WTC11 (cell line): ENCODE measurements at regions not wholly inside any gene's neighbourhood (a gene's known extent, or its start where the extent isn't known, plus 50 kb on each side); places are given as distances from the start of the nearest gene placed in this dataset.
A peak's percentile ranks its signal among the peaks of the same experiment; 100 is the strongest.

ENCODE experiments used
- ATAC-seq: fragments of 200-7000 bp; cut with Tn5 transposase; 2 replicates; pipeline ENCODE4 v1.10.0; 2021; ENCODE audit warnings: mild to moderate bottlenecking, moderate library complexity
- CTCF ChIA-PET: fragments of 300-600 bp; sonication (Branson Sonifier 250); formaldehyde crosslinking; loops from one replicate; lab custom pipeline; 2021; ENCODE audit warnings: antibody characterized with exemption; lab: Charles Lee
- POLR2A ChIA-PET: fragments of 350-600 bp; sonication (Branson Sonifier 250); formaldehyde crosslinking; loops from one replicate; lab custom pipeline; 2021; ENCODE audit warnings: antibody characterized with exemption; lab: Charles Lee
- DNase-seq: peaks from one replicate; pipeline ENCODE4 v3.0.0; 2021; ENCODE audit warnings: low spot score
- H3K27ac Mint-ChIP-seq: 2 replicates; pipeline ENCODE4 v1.8.0; 2021; ENCODE audit warnings: mixed read lengths
- H3K27me3 Mint-ChIP-seq: 2 replicates; pipeline ENCODE4 v1.8.0; 2021; ENCODE audit warnings: low read depth, mild to moderate bottlenecking, moderate library complexity, mixed read lengths
- H3K36me3 Mint-ChIP-seq: 2 replicates; pipeline ENCODE4 v1.8.0; 2021; ENCODE audit warnings: mixed read lengths
- H3K4me1 Mint-ChIP-seq: 2 replicates; pipeline ENCODE4 v1.8.0; 2022; ENCODE audit warnings: mixed read lengths
- H3K4me3 Mint-ChIP-seq: 2 replicates; pipeline ENCODE4 v1.8.0; 2021; ENCODE audit warnings: mild to moderate bottlenecking, moderate library complexity, mixed read lengths
- H3K9me3 Mint-ChIP-seq: 2 replicates; pipeline ENCODE4 v1.8.0; 2021; ENCODE audit warnings: mixed read lengths
- ATF1 ChIP-seq: sonication (generic); formaldehyde crosslinking; IDR thresholded peaks from 2 replicates; pipeline ENCODE4 v1.8.1; 2023; ENCODE audit warnings: mild to moderate bottlenecking, moderate library complexity, missing genetic modification reagents
- GTF2I ChIP-seq: fragments of 250-450 bp; sonication (Bioruptor Pico); conservative IDR thresholded peaks from 2 replicates; pipeline ENCODE4 v1.4.0; 2021; ENCODE audit warnings: mild to moderate bottlenecking
- JUN ChIP-seq: sonication (generic); formaldehyde crosslinking; IDR thresholded peaks from 2 replicates; pipeline ENCODE4 v1.8.0; 2023; ENCODE audit warnings: mild to moderate bottlenecking, missing genetic modification reagents
- MXD4 ChIP-seq: fragments of 250-450 bp; sonication (Bioruptor Pico); IDR thresholded peaks from 2 replicates; pipeline ENCODE4 v1.8.0; 2021; ENCODE audit warnings: mild to moderate bottlenecking, moderate library complexity, borderline replicate concordance
- NFYB ChIP-seq: sonication (generic); formaldehyde crosslinking; conservative IDR thresholded peaks from 2 replicates; pipeline ENCODE4 v1.8.0; 2022; ENCODE audit warnings: low read depth, missing genetic modification reagents
- PREB ChIP-seq: sonication (generic); formaldehyde crosslinking; IDR thresholded peaks from 2 replicates; pipeline ENCODE4 v1.8.1; 2022; ENCODE audit warnings: mild to moderate bottlenecking, missing genetic modification reagents, moderate library complexity, borderline replicate concordance
- SMAD3 ChIP-seq: sonication (generic); formaldehyde crosslinking; IDR thresholded peaks from 2 replicates; pipeline ENCODE4 v1.8.0; 2022; ENCODE audit warnings: missing genetic modification reagents, mild to moderate bottlenecking, borderline replicate concordance
- TEAD1 ChIP-seq: sonication (generic); formaldehyde crosslinking; IDR thresholded peaks from 2 replicates; pipeline ENCODE4 v1.8.0; 2022; ENCODE audit warnings: mild to moderate bottlenecking, missing genetic modification reagents
- TP53 ChIP-seq: sonication (generic); formaldehyde crosslinking; IDR thresholded peaks from 2 replicates; pipeline ENCODE4 v1.8.1; 2023; ENCODE audit warnings: mild to moderate bottlenecking, missing genetic modification reagents
- ZNF416 ChIP-seq: fragments of 250-450 bp; sonication (Bioruptor Pico); IDR thresholded peaks from 2 replicates; pipeline ENCODE4 v1.9.0; 2021; ENCODE audit warnings: mild to moderate bottlenecking, inconsistent platforms
- TF ChIP-seq, protein P1 (sequence below): fragments of 250-450 bp; sonication (Bioruptor Pico); conservative IDR thresholded peaks from 2 replicates; pipeline ENCODE4 v1.9.0; 2021; ENCODE audit warnings: mild to moderate bottlenecking
- TF ChIP-seq, protein P2 (sequence below): sonication (generic); formaldehyde crosslinking; IDR thresholded peaks from 2 replicates; pipeline ENCODE4 v1.8.0; 2022; ENCODE audit warnings: mild to moderate bottlenecking, missing genetic modification reagents
- TF ChIP-seq, protein P3 (sequence below): fragments of 250-450 bp; sonication (Bioruptor Pico); IDR thresholded peaks from 2 replicates; pipeline ENCODE4 v1.8.0; 2021; ENCODE audit warnings: mild to moderate bottlenecking
- TF ChIP-seq, protein P4 (sequence below): sonication (generic); formaldehyde crosslinking; conservative IDR thresholded peaks from 2 replicates; pipeline ENCODE4 v1.8.1; 2022; ENCODE audit warnings: mild to moderate bottlenecking, missing genetic modification reagents
- TF ChIP-seq, protein P5 (sequence below): sonication (generic); formaldehyde crosslinking; IDR thresholded peaks from 2 replicates; pipeline ENCODE4 v1.8.1; 2023; ENCODE audit warnings: mild to moderate bottlenecking, missing genetic modification reagents, moderate library complexity
- TF ChIP-seq, protein P6 (sequence below): sonication (generic); formaldehyde crosslinking; IDR thresholded peaks from 2 replicates; pipeline ENCODE4 v1.8.1; 2023; ENCODE audit warnings: mild to moderate bottlenecking, moderate library complexity, missing genetic modification reagents
- TF ChIP-seq, protein P7 (sequence below): sonication (generic); formaldehyde crosslinking; IDR thresholded peaks from 2 replicates; pipeline ENCODE4 v1.8.0; 2022; ENCODE audit warnings: mild to moderate bottlenecking, missing genetic modification reagents

DNA sequence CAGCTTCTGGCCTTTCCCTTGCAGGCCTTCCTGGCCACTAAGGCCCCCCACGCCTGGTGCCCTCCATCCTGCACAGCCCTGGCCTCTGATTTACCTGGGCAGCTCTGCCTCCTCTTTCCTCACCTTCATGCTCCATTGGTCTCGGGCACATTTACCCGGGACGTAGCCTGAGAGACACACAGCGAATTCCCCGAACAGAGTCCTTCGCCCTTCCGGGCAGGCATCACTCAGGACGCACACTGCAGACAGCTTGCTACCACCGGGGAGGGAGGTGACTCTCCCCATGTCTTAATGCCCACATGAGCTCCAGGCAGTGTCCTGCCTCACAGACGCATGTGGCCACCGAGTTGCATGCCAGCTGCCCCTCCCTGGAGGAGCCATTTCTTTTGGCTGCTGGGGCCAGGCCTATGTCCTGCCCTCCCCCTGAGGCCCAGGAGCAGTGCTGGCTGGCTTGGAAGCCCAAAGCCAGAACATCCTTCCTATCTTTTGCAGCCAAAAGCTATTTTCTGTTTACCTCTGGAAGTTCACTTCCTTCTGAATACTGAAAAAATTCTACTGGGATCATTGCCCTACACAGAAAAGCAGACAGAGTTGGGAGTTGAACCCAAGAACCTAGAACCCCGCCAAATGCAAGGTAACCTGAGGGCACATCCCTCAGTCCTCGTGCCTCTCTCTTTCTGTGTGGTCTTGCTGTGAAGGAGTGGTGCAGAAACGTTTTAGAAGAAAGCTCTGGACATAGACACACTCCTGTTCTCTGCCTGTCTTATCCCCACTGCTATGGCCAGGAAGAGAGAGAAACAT is 209.5 kb downstream of the TOMM20 start:
- ATAC-seq (peak; percentile 15; the same call in 1 of the 2 replicates), DNase-seq (no peak)
- ChIA-PET POLR2A (interaction anchor here (0.7 kb wide), 1 partner anchor 335 kb away, joined by 3 read pairs; no protein-coding TSS in a partner anchor), CTCF (no interaction called here)
- TF ChIP-seq JUN: no peak
- no peak for TF ChIP-seq TP53 (CRISPR knock-in tag)
- TF ChIP-seq ZNF416 (CRISPR knock-in tag): no peak
- no peak for TF ChIP-seq GTF2I (CRISPR knock-in tag)
- TF ChIP-seq, protein P1, sequence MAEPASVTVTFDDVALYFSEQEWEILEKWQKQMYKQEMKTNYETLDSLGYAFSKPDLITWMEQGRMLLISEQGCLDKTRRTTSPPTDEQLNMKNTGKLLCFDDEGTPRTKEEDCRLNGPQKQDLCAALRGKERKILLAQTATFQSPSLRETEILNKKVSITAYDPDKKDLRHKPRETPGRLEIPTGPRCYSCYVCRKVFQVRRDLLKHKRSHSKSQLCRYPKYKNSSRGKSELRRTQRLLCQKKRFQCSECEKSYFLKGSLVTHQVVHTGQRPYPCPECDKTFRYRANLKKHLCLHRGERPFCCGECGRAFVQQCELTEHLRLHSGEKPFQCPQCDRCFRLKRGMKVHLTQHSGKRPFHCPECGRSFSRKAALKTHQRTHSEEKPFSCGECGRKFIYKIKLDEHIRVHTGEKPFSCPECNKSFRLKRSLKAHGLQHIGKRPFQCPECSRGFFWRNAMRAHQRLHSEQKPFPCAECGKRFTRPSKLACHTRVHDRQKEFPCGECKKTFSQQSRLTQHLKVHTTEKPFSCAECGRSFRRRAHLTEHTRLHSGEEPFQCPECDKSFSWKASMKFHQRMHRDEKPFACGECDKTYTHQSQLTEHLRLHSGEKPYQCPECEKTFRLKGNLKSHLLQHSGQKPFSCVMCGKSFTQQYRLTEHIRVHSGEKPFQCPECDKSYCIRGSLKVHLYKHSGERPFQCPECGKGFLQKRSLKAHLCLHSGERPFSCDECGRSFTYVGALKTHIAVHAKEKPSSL (CRISPR knock-in tag): no peak
- TF ChIP-seq, protein P2, sequence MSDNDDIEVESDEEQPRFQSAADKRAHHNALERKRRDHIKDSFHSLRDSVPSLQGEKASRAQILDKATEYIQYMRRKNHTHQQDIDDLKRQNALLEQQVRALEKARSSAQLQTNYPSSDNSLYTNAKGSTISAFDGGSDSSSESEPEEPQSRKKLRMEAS: no peak
- TF ChIP-seq, protein P3, sequence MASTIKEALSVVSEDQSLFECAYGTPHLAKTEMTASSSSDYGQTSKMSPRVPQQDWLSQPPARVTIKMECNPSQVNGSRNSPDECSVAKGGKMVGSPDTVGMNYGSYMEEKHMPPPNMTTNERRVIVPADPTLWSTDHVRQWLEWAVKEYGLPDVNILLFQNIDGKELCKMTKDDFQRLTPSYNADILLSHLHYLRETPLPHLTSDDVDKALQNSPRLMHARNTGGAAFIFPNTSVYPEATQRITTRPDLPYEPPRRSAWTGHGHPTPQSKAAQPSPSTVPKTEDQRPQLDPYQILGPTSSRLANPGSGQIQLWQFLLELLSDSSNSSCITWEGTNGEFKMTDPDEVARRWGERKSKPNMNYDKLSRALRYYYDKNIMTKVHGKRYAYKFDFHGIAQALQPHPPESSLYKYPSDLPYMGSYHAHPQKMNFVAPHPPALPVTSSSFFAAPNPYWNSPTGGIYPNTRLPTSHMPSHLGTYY (CRISPR knock-in tag): no peak
- TF ChIP-seq, protein P4, sequence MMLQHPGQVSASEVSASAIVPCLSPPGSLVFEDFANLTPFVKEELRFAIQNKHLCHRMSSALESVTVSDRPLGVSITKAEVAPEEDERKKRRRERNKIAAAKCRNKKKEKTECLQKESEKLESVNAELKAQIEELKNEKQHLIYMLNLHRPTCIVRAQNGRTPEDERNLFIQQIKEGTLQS: no peak
- TF ChIP-seq TEAD1 (CRISPR knock-in tag): no peak
- no peak for TF ChIP-seq NFYB (CRISPR knock-in tag)
- TF ChIP-seq MXD4 (CRISPR knock-in tag): no peak
- no peak for TF ChIP-seq PREB
- Mint-ChIP-seq H3K4me1 (peaks cover 39% of the 10 kb centered on the region), H3K4me3 (no peak overlapping the region), H3K36me3 (peaks cover 4% of the 10 kb centered on the region; the same call in 1 of the 2 replicates), H3K27ac (peak overlapping the region; percentile 15; the same call in 1 of the 2 replicates), H3K9me3 (peaks cover 6% of the 10 kb centered on the region), H3K27me3 (peaks cover 15% of the 10 kb centered on the region)

DNA sequence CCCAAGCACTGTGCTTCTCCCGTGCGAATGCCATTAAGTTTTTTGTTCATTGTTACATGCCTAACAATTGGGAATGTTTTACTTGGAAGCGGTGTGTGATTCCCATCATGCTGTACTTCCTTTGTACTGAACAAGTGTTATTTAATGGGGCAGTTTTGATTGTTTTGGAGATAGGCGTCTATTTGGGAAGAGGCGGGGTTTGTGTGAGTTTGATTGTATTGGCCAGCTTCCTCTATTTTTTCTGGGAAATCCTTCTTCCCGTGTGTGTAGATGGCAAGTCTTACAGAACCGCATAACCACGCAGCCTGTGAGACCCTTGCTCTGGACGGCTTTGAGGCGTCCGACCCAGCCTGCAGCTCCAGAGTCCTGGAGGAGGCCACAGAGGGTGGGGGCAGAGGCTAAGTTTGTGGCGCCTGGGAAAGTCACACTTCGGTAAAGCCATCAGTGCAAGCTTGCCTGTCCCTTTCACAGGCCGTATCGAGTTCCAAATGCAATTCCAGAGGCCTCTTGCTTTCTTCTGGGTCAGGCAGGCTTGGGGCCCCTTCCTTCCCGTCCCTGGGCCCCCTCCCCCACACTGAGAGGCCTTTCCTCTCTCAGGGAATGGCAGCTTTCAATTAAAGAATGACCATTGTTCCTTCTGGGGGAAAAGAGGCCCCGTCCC is 210.3 kb downstream of the TOMM20 start:
- DNase-seq (no peak), ATAC-seq (peak; percentile 49)
- peaks cover 10% of the 10 kb centered on the region for H3K9me3 Mint-ChIP-seq
- CTCF ChIA-PET: interaction anchor here (0.6 to 1.1 kb wide), 2 partner anchors 175 to 1639 kb away, joined by 3 read pairs; no protein-coding TSS in a partner anchor
- peaks cover 47% of the 10 kb centered on the region for H3K4me1 Mint-ChIP-seq
- POLR2A ChIA-PET: interaction anchor here (0.7 kb wide), 1 partner anchor 335 kb away, joined by 3 read pairs; no protein-coding TSS in a partner anchor
- TF ChIP-seq, protein P5, sequence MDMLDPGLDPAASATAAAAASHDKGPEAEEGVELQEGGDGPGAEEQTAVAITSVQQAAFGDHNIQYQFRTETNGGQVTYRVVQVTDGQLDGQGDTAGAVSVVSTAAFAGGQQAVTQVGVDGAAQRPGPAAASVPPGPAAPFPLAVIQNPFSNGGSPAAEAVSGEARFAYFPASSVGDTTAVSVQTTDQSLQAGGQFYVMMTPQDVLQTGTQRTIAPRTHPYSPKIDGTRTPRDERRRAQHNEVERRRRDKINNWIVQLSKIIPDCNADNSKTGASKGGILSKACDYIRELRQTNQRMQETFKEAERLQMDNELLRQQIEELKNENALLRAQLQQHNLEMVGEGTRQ: no peak
- TF ChIP-seq, protein P6, sequence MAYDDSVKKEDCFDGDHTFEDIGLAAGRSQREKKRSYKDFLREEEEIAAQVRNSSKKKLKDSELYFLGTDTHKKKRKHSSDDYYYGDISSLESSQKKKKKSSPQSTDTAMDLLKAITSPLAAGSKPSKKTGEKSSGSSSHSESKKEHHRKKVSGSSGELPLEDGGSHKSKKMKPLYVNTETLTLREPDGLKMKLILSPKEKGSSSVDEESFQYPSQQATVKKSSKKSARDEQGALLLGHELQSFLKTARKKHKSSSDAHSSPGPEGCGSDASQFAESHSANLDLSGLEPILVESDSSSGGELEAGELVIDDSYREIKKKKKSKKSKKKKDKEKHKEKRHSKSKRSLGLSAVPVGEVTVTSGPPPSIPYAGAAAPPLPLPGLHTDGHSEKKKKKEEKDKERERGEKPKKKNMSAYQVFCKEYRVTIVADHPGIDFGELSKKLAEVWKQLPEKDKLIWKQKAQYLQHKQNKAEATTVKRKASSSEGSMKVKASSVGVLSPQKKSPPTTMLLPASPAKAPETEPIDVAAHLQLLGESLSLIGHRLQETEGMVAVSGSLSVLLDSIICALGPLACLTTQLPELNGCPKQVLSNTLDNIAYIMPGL (CRISPR knock-in tag): no peak
- TF ChIP-seq SMAD3 (CRISPR knock-in tag) (no peak), ATF1 (CRISPR knock-in tag) (no peak)
- TF ChIP-seq, protein P7, sequence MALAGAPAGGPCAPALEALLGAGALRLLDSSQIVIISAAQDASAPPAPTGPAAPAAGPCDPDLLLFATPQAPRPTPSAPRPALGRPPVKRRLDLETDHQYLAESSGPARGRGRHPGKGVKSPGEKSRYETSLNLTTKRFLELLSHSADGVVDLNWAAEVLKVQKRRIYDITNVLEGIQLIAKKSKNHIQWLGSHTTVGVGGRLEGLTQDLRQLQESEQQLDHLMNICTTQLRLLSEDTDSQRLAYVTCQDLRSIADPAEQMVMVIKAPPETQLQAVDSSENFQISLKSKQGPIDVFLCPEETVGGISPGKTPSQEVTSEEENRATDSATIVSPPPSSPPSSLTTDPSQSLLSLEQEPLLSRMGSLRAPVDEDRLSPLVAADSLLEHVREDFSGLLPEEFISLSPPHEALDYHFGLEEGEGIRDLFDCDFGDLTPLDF (CRISPR knock-in tag): 0 out of 2 replicates have a peak, but pooled peaks have one; percentile 36
- peaks cover 18% of the 10 kb centered on the region for H3K27me3 Mint-ChIP-seq
- no peak overlapping the region for H3K4me3 Mint-ChIP-seq
- no peak overlapping the region for H3K27ac Mint-ChIP-seq
- peaks cover 4% of the 10 kb centered on the region; the same call in 1 of the 2 replicates for H3K36me3 Mint-ChIP-seq
